ENCODE measurements at regions not wholly inside any gene's neighbourhood (a gene's known extent, or its start where the extent isn't known, plus 50 kb on each side); places are given as distances from the start of the nearest gene placed in this dataset.

- TF ChIP-seq POLR2AphosphoS5 (IDR thresholded peaks at IDR 0.05) = no peak
- TF ChIP-seq POLR2A (IDR thresholded peaks at IDR 0.05) = no peak
- TF ChIP-seq CTCF (IDR thresholded peaks at IDR 0.05) = no peak
- no peak for TF ChIP-seq EP300 (IDR thresholded peaks at IDR 0.05)
These were observed 458.4 kb upstream of the LRRC4C start for GRCh38 chr11:41917900-41918299.

All from gastroesophageal sphincter (tissue), 3 donors.